GM19025 (cell line): ENCODE measurements at regions not wholly inside any gene's neighbourhood (a gene's known extent, or its start where the extent isn't known, plus 50 kb on each side); places are given as distances from the start of the nearest gene placed in this dataset.
"Not testable (repeated sequence)": the region's sequence is repeated elsewhere in the genome, so short reads cannot be mapped to it uniquely, and the experiment has no call there.

ENCODE experiments used
- ATAC-seq: cut with Tn5 transposase; IDR thresholded peaks from one replicate; pipeline ENCODE4 v1.9.1; 2021; ENCODE audit warnings: mild to moderate bottlenecking, low read depth, moderate library complexity; ENCODE audit not compliant: unreplicated experiment

- not testable (repeated sequence) for ATAC-seq
These were observed 51.4 kb upstream of the INPP4B start for GRCh38 chr4:142897518-142897917.

- no peak for ATAC-seq
These were observed 54.5 kb upstream of the INPP4B start for GRCh38 chr4:142900622-142901021.

- no peak for ATAC-seq
These were observed 55.1 kb upstream of the INPP4B start for GRCh38 chr4:142901166-142901662.

GRCh38 chr4:142903617-142904016, 57.5 kb upstream of the INPP4B start:
- not testable (repeated sequence) for ATAC-seq

- ATAC-seq, result no peak
These were observed 63.8 kb upstream of the INPP4B start for GRCh38 chr4:142909908-142910307.

- ATAC-seq, result no peak
These were observed 66.9 kb upstream of the INPP4B start for GRCh38 chr4:142913034-142913433.

- no peak for ATAC-seq
These were observed 67.4 kb upstream of the INPP4B start for GRCh38 chr4:142913461-142914030.

GRCh38 chr4:142917678-142918077, 71.6 kb upstream of the INPP4B start:
- no peak for ATAC-seq

- ATAC-seq, result no peak
These were observed 76.6 kb upstream of the INPP4B start for GRCh38 chr4:142922720-142923119.

- ATAC-seq, result no peak
These were observed 77.5 kb upstream of the INPP4B start for GRCh38 chr4:142923619-142924018.

- ATAC-seq, result no peak
These were observed 79.1 kb upstream of the INPP4B start for GRCh38 chr4:142925161-142925560.

- ATAC-seq, result no peak
These were observed 81.6 kb upstream of the INPP4B start for GRCh38 chr4:142927721-142928120.

GRCh38 chr4:142929526-142929925, 83.4 kb upstream of the INPP4B start:
- no peak for ATAC-seq

GRCh38 chr4:142933207-142933606, 87.1 kb upstream of the INPP4B start:
- no peak for ATAC-seq

GRCh38 chr4:142940425-142941330, 94.6 kb upstream of the INPP4B start:
- ATAC-seq, result no peak

- no peak for ATAC-seq
These were observed 98.5 kb upstream of the INPP4B start for GRCh38 chr4:142944565-142944964.

- no peak for ATAC-seq
These were observed 106.9 kb upstream of the INPP4B start for GRCh38 chr4:142952821-142953580.

- ATAC-seq, result no peak
These were observed 108.3 kb upstream of the INPP4B start for GRCh38 chr4:142954415-142954814.

- no peak for ATAC-seq
These were observed 109.4 kb upstream of the INPP4B start for GRCh38 chr4:142955501-142955900.

- no peak for ATAC-seq
These were observed 113.1 kb upstream of the INPP4B start for GRCh38 chr4:142959173-142959572.

- ATAC-seq, result no peak
These were observed 114.0 kb upstream of the INPP4B start for GRCh38 chr4:142960126-142960525.
